ENCODE measurements at regions not wholly inside any gene's neighbourhood (a gene's known extent, or its start where the extent isn't known, plus 50 kb on each side); places are given as distances from the start of the nearest gene placed in this dataset.

- Mint-ChIP-seq H3K4me3 (no peak overlapping the region), H3K9me3 (peaks cover 5% of the 10 kb centered on the region), H3K36me3 (ENCODE audit: low read depth) (peaks cover 2% of the 10 kb centered on the region), H3K27me3 (ENCODE audit: insufficient read depth) (no peaks in the 10 kb centered on the region), H3K4me1 (ENCODE audit: low read depth) (peaks cover 25% of the 10 kb centered on the region), H3K27ac (no peak overlapping the region)
- intact Hi-C loops (cut with micrococcal nuclease): no loop called here
- no peak for DNase-seq (ENCODE audit: low spot score)
These were observed 305.0 kb upstream of the RUNX1 start for GRCh38 chr21:35354078-35354477.

- intact Hi-C loops (cut with micrococcal nuclease): no loop called here
- Mint-ChIP-seq H3K27ac (peak overlapping the region; percentile 9), H3K4me3 (no peak overlapping the region), H3K36me3 (ENCODE audit: low read depth) (peaks cover 2% of the 10 kb centered on the region), H3K27me3 (ENCODE audit: insufficient read depth) (no peaks in the 10 kb centered on the region), H3K9me3 (peaks cover 5% of the 10 kb centered on the region), H3K4me1 (ENCODE audit: low read depth) (peaks cover 22% of the 10 kb centered on the region)
- no peak for DNase-seq (ENCODE audit: low spot score)
These were observed 303.7 kb upstream of the RUNX1 start for GRCh38 chr21:35352793-35353192.

GRCh38 chr21:35352066-35352770 lies 303.1 kb upstream of the RUNX1 start:
- no peak for DNase-seq (ENCODE audit: low spot score)
- no peak overlapping the region for H3K4me3 Mint-ChIP-seq
- peaks cover 2% of the 10 kb centered on the region for H3K36me3 Mint-ChIP-seq (ENCODE audit: low read depth)
- peaks cover 9% of the 10 kb centered on the region for H3K9me3 Mint-ChIP-seq
- peaks cover 18% of the 10 kb centered on the region for H3K4me1 Mint-ChIP-seq (ENCODE audit: low read depth)
- peak overlapping the region; percentile 13 for H3K27ac Mint-ChIP-seq
- H3K27me3 Mint-ChIP-seq (ENCODE audit: insufficient read depth): no peaks in the 10 kb centered on the region
- intact Hi-C loops (cut with micrococcal nuclease): no loop called here

GRCh38 chr21:35351434-35351833 lies 302.3 kb upstream of the RUNX1 start:
- Mint-ChIP-seq H3K4me3 (peak overlapping the region; percentile 1), H3K36me3 (ENCODE audit: low read depth) (peaks cover 4% of the 10 kb centered on the region), H3K4me1 (ENCODE audit: low read depth) (peaks cover 25% of the 10 kb centered on the region), H3K27me3 (ENCODE audit: insufficient read depth) (no peaks in the 10 kb centered on the region), H3K9me3 (peaks cover 15% of the 10 kb centered on the region), H3K27ac (peak overlapping the region; percentile 24)
- DNase-seq (ENCODE audit: low spot score): no peak
- intact Hi-C loops (cut with micrococcal nuclease): loop anchor here (1.0 kb wide), 1 partner anchor 8 kb away; no protein-coding TSS in a partner anchor

- Mint-ChIP-seq H3K27me3 (ENCODE audit: insufficient read depth) (no peaks in the 10 kb centered on the region), H3K27ac (peak overlapping the region; percentile 24), H3K36me3 (ENCODE audit: low read depth) (peaks cover 4% of the 10 kb centered on the region), H3K9me3 (peaks cover 15% of the 10 kb centered on the region), H3K4me3 (peak overlapping the region; percentile 1), H3K4me1 (ENCODE audit: low read depth) (peaks cover 27% of the 10 kb centered on the region)
- no peak for DNase-seq (ENCODE audit: low spot score)
- intact Hi-C loops (cut with micrococcal nuclease): loop anchor here (1.0 kb wide), 1 partner anchor 8 kb away; no protein-coding TSS in a partner anchor
These were observed 301.9 kb upstream of the RUNX1 start for GRCh38 chr21:35350965-35351364.

- Mint-ChIP-seq H3K4me3 (no peak overlapping the region), H3K9me3 (peaks cover 10% of the 10 kb centered on the region), H3K36me3 (ENCODE audit: low read depth) (peaks cover 4% of the 10 kb centered on the region), H3K4me1 (ENCODE audit: low read depth) (peaks cover 30% of the 10 kb centered on the region), H3K27me3 (ENCODE audit: insufficient read depth) (no peaks in the 10 kb centered on the region), H3K27ac (no peak overlapping the region)
- intact Hi-C loops (cut with micrococcal nuclease): no loop called here
- no peak for DNase-seq (ENCODE audit: low spot score)
These were observed 300.4 kb upstream of the RUNX1 start for GRCh38 chr21:35349376-35350080.

- no peak overlapping the region for H3K27ac Mint-ChIP-seq
- peaks cover 34% of the 10 kb centered on the region for H3K4me1 Mint-ChIP-seq (ENCODE audit: low read depth)
- H3K27me3 Mint-ChIP-seq (ENCODE audit: insufficient read depth): no peaks in the 10 kb centered on the region
- H3K36me3 Mint-ChIP-seq (ENCODE audit: low read depth): peaks cover 4% of the 10 kb centered on the region
- H3K4me3 Mint-ChIP-seq: no peak overlapping the region
- H3K9me3 Mint-ChIP-seq: peaks cover 10% of the 10 kb centered on the region
- intact Hi-C loops (cut with micrococcal nuclease): no loop called here
- no peak for DNase-seq (ENCODE audit: low spot score)
These were observed 299.6 kb upstream of the RUNX1 start for GRCh38 chr21:35348686-35349085.

GRCh38 chr21:35346697-35347096 lies 297.6 kb upstream of the RUNX1 start:
- Mint-ChIP-seq H3K27ac (peak overlapping the region; percentile 41), H3K36me3 (ENCODE audit: low read depth) (peaks cover 2% of the 10 kb centered on the region), H3K4me1 (ENCODE audit: low read depth) (peaks cover 48% of the 10 kb centered on the region), H3K27me3 (ENCODE audit: insufficient read depth) (no peaks in the 10 kb centered on the region), H3K9me3 (peaks cover 10% of the 10 kb centered on the region), H3K4me3 (no peak overlapping the region)
- intact Hi-C loops (cut with micrococcal nuclease): no loop called here
- DNase-seq (ENCODE audit: low spot score): no peak

- no peak overlapping the region for H3K27ac Mint-ChIP-seq
- H3K4me3 Mint-ChIP-seq: no peak overlapping the region
- peaks cover 2% of the 10 kb centered on the region for H3K36me3 Mint-ChIP-seq (ENCODE audit: low read depth)
- peaks cover 10% of the 10 kb centered on the region for H3K9me3 Mint-ChIP-seq
- intact Hi-C loops (cut with micrococcal nuclease): no loop called here
- H3K4me1 Mint-ChIP-seq (ENCODE audit: low read depth): peaks cover 45% of the 10 kb centered on the region
- H3K27me3 Mint-ChIP-seq (ENCODE audit: insufficient read depth): no peaks in the 10 kb centered on the region
- no peak for DNase-seq (ENCODE audit: low spot score)
These were observed 296.9 kb upstream of the RUNX1 start for GRCh38 chr21:35345954-35346353.

GRCh38 chr21:35344582-35344981 lies 295.5 kb upstream of the RUNX1 start:
- Mint-ChIP-seq H3K4me3 (no peak overlapping the region), H3K27ac (peak overlapping the region; percentile 57), H3K36me3 (ENCODE audit: low read depth) (peaks cover 2% of the 10 kb centered on the region), H3K4me1 (ENCODE audit: low read depth) (peaks cover 40% of the 10 kb centered on the region), H3K9me3 (peaks cover 10% of the 10 kb centered on the region), H3K27me3 (ENCODE audit: insufficient read depth) (no peaks in the 10 kb centered on the region)
- intact Hi-C loops (cut with micrococcal nuclease): loop anchor here (5.0 kb wide), 3 partner anchors 122 to 377 kb away; no protein-coding TSS in a partner anchor
- no peak for DNase-seq (ENCODE audit: low spot score)

- H3K4me1 Mint-ChIP-seq (ENCODE audit: low read depth): peaks cover 45% of the 10 kb centered on the region
- peak overlapping the region; percentile 75 for H3K4me3 Mint-ChIP-seq
- H3K36me3 Mint-ChIP-seq (ENCODE audit: low read depth): peaks cover 4% of the 10 kb centered on the region
- H3K27ac Mint-ChIP-seq: peak overlapping the region; percentile 99
- peaks cover 18% of the 10 kb centered on the region for H3K9me3 Mint-ChIP-seq
- no peaks in the 10 kb centered on the region for H3K27me3 Mint-ChIP-seq (ENCODE audit: insufficient read depth)
- no peak for DNase-seq (ENCODE audit: low spot score)
- intact Hi-C loops (cut with micrococcal nuclease): loop anchor here (1.0 to 5.0 kb wide), 14 partner anchors 8 to 455 kb away; no protein-coding TSS in a partner anchor
These were observed 294.1 kb upstream of the RUNX1 start for GRCh38 chr21:35343046-35343819.

GRCh38 chr21:35342440-35342839 lies 293.3 kb upstream of the RUNX1 start:
- intact Hi-C loops (cut with micrococcal nuclease): loop anchor here (1.0 to 5.0 kb wide), 10 partner anchors 16 to 375 kb away; no protein-coding TSS in a partner anchor
- peaks cover 23% of the 10 kb centered on the region for H3K9me3 Mint-ChIP-seq
- DNase-seq (ENCODE audit: low spot score): no peak
- peak overlapping the region; percentile 75 for H3K4me3 Mint-ChIP-seq
- peaks cover 51% of the 10 kb centered on the region for H3K4me1 Mint-ChIP-seq (ENCODE audit: low read depth)
- H3K36me3 Mint-ChIP-seq (ENCODE audit: low read depth): peaks cover 6% of the 10 kb centered on the region
- H3K27me3 Mint-ChIP-seq (ENCODE audit: insufficient read depth): no peaks in the 10 kb centered on the region
- peak overlapping the region; percentile 99 for H3K27ac Mint-ChIP-seq
